WTC11 (cell line): ENCODE measurements at regions not wholly inside any gene's neighbourhood (a gene's known extent, or its start where the extent isn't known, plus 50 kb on each side); places are given as distances from the start of the nearest gene placed in this dataset.

ENCODE experiments used
- ATAC-seq: fragments of 200-7000 bp; cut with Tn5 transposase; 2 replicates; pipeline ENCODE4 v1.10.0; 2021; ENCODE audit warnings: mild to moderate bottlenecking, moderate library complexity
- CTCF ChIA-PET: fragments of 300-600 bp; sonication (Branson Sonifier 250); formaldehyde crosslinking; loops from one replicate; lab custom pipeline; 2021; ENCODE audit warnings: antibody characterized with exemption; lab: Charles Lee
- POLR2A ChIA-PET: fragments of 350-600 bp; sonication (Branson Sonifier 250); formaldehyde crosslinking; loops from one replicate; lab custom pipeline; 2021; ENCODE audit warnings: antibody characterized with exemption; lab: Charles Lee
- DNase-seq: peaks from one replicate; pipeline ENCODE4 v3.0.0; 2021; ENCODE audit warnings: low spot score
- H3K27ac Mint-ChIP-seq: 2 replicates; pipeline ENCODE4 v1.8.0; 2021; ENCODE audit warnings: mixed read lengths
- H3K27me3 Mint-ChIP-seq: 2 replicates; pipeline ENCODE4 v1.8.0; 2021; ENCODE audit warnings: low read depth, mild to moderate bottlenecking, moderate library complexity, mixed read lengths
- H3K36me3 Mint-ChIP-seq: 2 replicates; pipeline ENCODE4 v1.8.0; 2021; ENCODE audit warnings: mixed read lengths
- H3K4me1 Mint-ChIP-seq: 2 replicates; pipeline ENCODE4 v1.8.0; 2022; ENCODE audit warnings: mixed read lengths
- H3K4me3 Mint-ChIP-seq: 2 replicates; pipeline ENCODE4 v1.8.0; 2021; ENCODE audit warnings: mild to moderate bottlenecking, moderate library complexity, mixed read lengths
- H3K9me3 Mint-ChIP-seq: 2 replicates; pipeline ENCODE4 v1.8.0; 2021; ENCODE audit warnings: mixed read lengths
- AFF4 ChIP-seq: sonication (generic); formaldehyde crosslinking; IDR thresholded peaks from 2 replicates; pipeline ENCODE4 v1.8.1; 2023; ENCODE audit warnings: mild to moderate bottlenecking, missing genetic modification reagents, borderline replicate concordance
- ARID4B ChIP-seq: sonication (generic); formaldehyde crosslinking; IDR thresholded peaks from 2 replicates; pipeline ENCODE4 v1.8.0; 2023; ENCODE audit warnings: missing genetic modification reagents, mild to moderate bottlenecking, borderline replicate concordance
- ATF6 ChIP-seq: sonication (generic); formaldehyde crosslinking; IDR thresholded peaks from 2 replicates; pipeline ENCODE4 v1.8.1; 2023; ENCODE audit warnings: mild to moderate bottlenecking, missing genetic modification reagents
- E2F5 ChIP-seq: sonication (generic); formaldehyde crosslinking; IDR thresholded peaks from 2 replicates; pipeline ENCODE4 v1.8.1; 2022; ENCODE audit warnings: mild to moderate bottlenecking, moderate library complexity, missing genetic modification reagents
- FOXP4 ChIP-seq: sonication (generic); formaldehyde crosslinking; IDR thresholded peaks from 2 replicates; pipeline ENCODE4 v1.8.0; 2022; ENCODE audit warnings: mild to moderate bottlenecking, missing genetic modification reagents
- HMGXB4 ChIP-seq: sonication (generic); formaldehyde crosslinking; IDR thresholded peaks from 2 replicates; pipeline ENCODE4 v1.8.1; 2023; ENCODE audit warnings: mild to moderate bottlenecking, moderate library complexity, missing genetic modification reagents
- MLX ChIP-seq: sonication (generic); formaldehyde crosslinking; IDR thresholded peaks from 2 replicates; pipeline ENCODE4 v1.8.1; 2023; ENCODE audit warnings: mild to moderate bottlenecking, missing genetic modification reagents, moderate library complexity
- TEAD4 ChIP-seq: sonication (generic); formaldehyde crosslinking; IDR thresholded peaks from 2 replicates; pipeline ENCODE4 v1.8.0; 2022; ENCODE audit warnings: mild to moderate bottlenecking, missing genetic modification reagents
- ZMAT4 ChIP-seq: fragments of 250-450 bp; sonication (Bioruptor Pico); IDR thresholded peaks from 2 replicates; pipeline ENCODE4 v1.9.0; 2021; ENCODE audit warnings: mild to moderate bottlenecking
- ZNF138 ChIP-seq: sonication (generic); formaldehyde crosslinking; conservative IDR thresholded peaks from 2 replicates; pipeline ENCODE4 v1.8.1; 2022; ENCODE audit warnings: mild to moderate bottlenecking, moderate library complexity, missing genetic modification reagents
- ZNF263 ChIP-seq: sonication (generic); formaldehyde crosslinking; IDR thresholded peaks from 2 replicates; pipeline ENCODE4 v1.8.1; 2022; ENCODE audit warnings: low read depth, mild to moderate bottlenecking, moderate library complexity, missing genetic modification reagents
- ZNF425 ChIP-seq: fragments of 250-450 bp; sonication (Bioruptor Pico); conservative IDR thresholded peaks from 2 replicates; pipeline ENCODE4 v1.9.0; 2021; ENCODE audit warnings: mild to moderate bottlenecking

- no peak for TF ChIP-seq ATF6 (CRISPR knock-in tag)
- TF ChIP-seq FOXP4, result no peak
- no peak for TF ChIP-seq E2F5 (CRISPR knock-in tag)
- TF ChIP-seq HMGXB4 (CRISPR knock-in tag), result no peak
- TF ChIP-seq TEAD4, result no peak
- no peak for TF ChIP-seq ZNF138 (CRISPR knock-in tag)
- TF ChIP-seq ZNF263 (CRISPR knock-in tag), result no peak
- no peak for TF ChIP-seq ARID4B
- TF ChIP-seq, all 79 proteins: peak for 0
These were observed 1120.8 kb downstream of the EFNB2 start (continued) for GRCh38 chr13:105414639-105415038.

DNA sequence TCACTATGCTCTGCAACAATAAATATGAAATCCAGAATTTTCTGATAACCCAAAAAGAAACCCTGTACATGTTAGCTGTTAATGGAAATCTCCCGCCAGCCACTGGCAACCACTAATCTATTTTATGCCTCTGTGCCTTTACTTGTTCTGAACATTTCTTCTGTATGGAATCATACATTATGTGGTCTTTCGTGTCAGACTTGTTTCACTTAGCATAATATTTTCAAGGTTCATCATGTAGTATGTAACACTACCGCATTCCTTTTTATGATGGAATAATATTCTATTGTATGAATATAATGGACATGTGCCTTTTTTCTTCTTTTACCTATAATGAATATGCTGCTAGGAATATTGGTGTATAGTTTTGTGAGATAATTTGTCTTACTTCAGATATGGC, 1123.3 kb downstream of the EFNB2 start:
- H3K9me3 Mint-ChIP-seq, result peaks cover 3% of the 10 kb centered on the region; the same call in 1 of the 2 replicates
- ChIA-PET POLR2A (no interaction called here), CTCF (no interaction called here)
- ATAC-seq (no peak), DNase-seq (no peak)
- H3K36me3 Mint-ChIP-seq, result no peaks in the 10 kb centered on the region
- no peak overlapping the region for H3K27ac Mint-ChIP-seq
- H3K4me3 Mint-ChIP-seq, result no peak overlapping the region
- no peaks in the 10 kb centered on the region for H3K27me3 Mint-ChIP-seq
- H3K4me1 Mint-ChIP-seq, result no peaks in the 10 kb centered on the region
- TF ChIP-seq ZNF425 (CRISPR knock-in tag), result no peak
- no peak for TF ChIP-seq ZNF138 (CRISPR knock-in tag)
- TF ChIP-seq AFF4 (CRISPR knock-in tag), result no peak
- no peak for TF ChIP-seq MLX
- no peak for TF ChIP-seq ZMAT4 (CRISPR knock-in tag)
- TF ChIP-seq HMGXB4 (CRISPR knock-in tag), result no peak
